ENCODE measurements at regions not wholly inside any gene's neighbourhood (a gene's known extent, or its start where the extent isn't known, plus 50 kb on each side); places are given as distances from the start of the nearest gene placed in this dataset.

DNA sequence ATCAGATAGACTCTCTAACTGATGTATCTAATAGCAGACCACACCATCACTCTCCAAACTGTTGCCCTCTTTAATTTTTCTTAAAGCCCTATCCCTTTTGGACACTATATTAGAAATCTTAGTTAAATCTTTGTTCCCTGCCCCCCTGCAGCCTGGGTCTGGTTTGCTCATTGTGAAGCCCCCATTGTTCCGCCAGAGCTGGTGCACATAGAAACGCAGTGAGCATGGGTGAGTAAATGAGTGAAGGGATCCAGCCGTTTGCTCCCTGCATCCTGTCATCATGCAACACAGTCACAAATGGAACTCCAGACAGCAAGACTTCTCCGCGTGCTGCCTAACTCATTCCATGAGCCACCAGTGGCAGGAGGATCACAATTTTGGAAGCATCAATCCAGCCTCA, 402.5 kb downstream of the PREX1 start:
- TF ChIP-seq SP1 (IDR thresholded peaks at IDR 0.05) (no peak), FOXM1 (IDR thresholded peaks at IDR 0.05; ENCODE audit: borderline replicate concordance) (no peak), BHLHE40 (IDR thresholded peaks at IDR 0.05; ENCODE audit: borderline replicate concordance) (no peak), ZNF384 (IDR thresholded peaks at IDR 0.05) (no peak), SUZ12 (IDR thresholded peaks at IDR 0.05) (no peak), LEF1 (IDR thresholded peaks at IDR 0.05; ENCODE audit: borderline replicate concordance) (no peak), FOXK2 (IDR thresholded peaks at IDR 0.05) (no peak), ARNT (IDR thresholded peaks at IDR 0.05) (no peak), NFRKB (IDR thresholded peaks at IDR 0.05) (no peak), FOXA1 (IDR thresholded peaks at IDR 0.05) (no peak)
- TF ChIP-seq, protein P1, sequence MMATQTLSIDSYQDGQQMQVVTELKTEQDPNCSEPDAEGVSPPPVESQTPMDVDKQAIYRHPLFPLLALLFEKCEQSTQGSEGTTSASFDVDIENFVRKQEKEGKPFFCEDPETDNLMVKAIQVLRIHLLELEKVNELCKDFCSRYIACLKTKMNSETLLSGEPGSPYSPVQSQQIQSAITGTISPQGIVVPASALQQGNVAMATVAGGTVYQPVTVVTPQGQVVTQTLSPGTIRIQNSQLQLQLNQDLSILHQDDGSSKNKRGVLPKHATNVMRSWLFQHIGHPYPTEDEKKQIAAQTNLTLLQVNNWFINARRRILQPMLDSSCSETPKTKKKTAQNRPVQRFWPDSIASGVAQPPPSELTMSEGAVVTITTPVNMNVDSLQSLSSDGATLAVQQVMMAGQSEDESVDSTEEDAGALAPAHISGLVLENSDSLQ (IDR thresholded peaks at IDR 0.05) = no peak

Data from HEK293T (cell line).